ENCODE measurements at regions not wholly inside any gene's neighbourhood (a gene's known extent, or its start where the extent isn't known, plus 50 kb on each side); places are given as distances from the start of the nearest gene placed in this dataset.

- intact Hi-C loops (cut with DNase I): no loop called here
- Histone ChIP-seq H3K4me1 (replicated peaks in 1 of 2) (peaks cover 0 to 6% of the 10 kb centered on the region in 2 donors), H3K36me3 (replicated peaks in 1 of 2) (no peaks in the 10 kb centered on the region), H3K27ac (no peak overlapping the region), H3K27me3 (no peaks in the 10 kb centered on the region), H3K9me3 (replicated peaks in 1 of 3) (no peaks in the 10 kb centered on the region), H3K4me3 (no peak overlapping the region)
- TF ChIP-seq POLR2A (IDR thresholded peaks at IDR 0.05): no peak
- TF ChIP-seq CTCF (IDR thresholded peaks at IDR 0.05): no peak
- peak in 4 of 7 donors; percentile 10 to 57 (median 30) for DNase-seq
- 52 to 78% (median 68%) methylated on average over 9 of the region's 9 CpGs for WGBS, 4 donors
Measured at GRCh38 chr5:158422653-158423515, 563.9 kb upstream of the CLINT1 start.

- H3K27me3 ChIP-seq: no peaks in the 10 kb centered on the region
- no peak for DNase-seq
- WGBS, 4 donors: 93 to 99% (median 94%) methylated on average over 6 of the region's 6 CpGs
- no peaks in the 10 kb centered on the region for H3K9me3 ChIP-seq (replicated peaks in 1 of 3)
- no peak overlapping the region for H3K27ac ChIP-seq
- intact Hi-C loops (cut with DNase I): no loop called here
- H3K36me3 ChIP-seq (replicated peaks in 1 of 2): no peaks in the 10 kb centered on the region
- peaks cover 0 to 6% of the 10 kb centered on the region in 2 donors for H3K4me1 ChIP-seq (replicated peaks in 1 of 2)
- TF ChIP-seq CTCF (IDR thresholded peaks at IDR 0.05) (no peak), POLR2A (IDR thresholded peaks at IDR 0.05) (no peak)
- no peak overlapping the region for H3K4me3 ChIP-seq
Measured at GRCh38 chr5:158421319-158421718, 562.4 kb upstream of the CLINT1 start.

GRCh38 chr5:158419186-158419585, 560.2 kb upstream of the CLINT1 start:
- no peaks in the 10 kb centered on the region for H3K27me3 ChIP-seq
- H3K27ac ChIP-seq: no peak overlapping the region
- WGBS, 4 donors: 66 to 81% (median 70%) methylated on average over 2 of the region's 2 CpGs
- intact Hi-C loops (cut with DNase I): no loop called here
- no peak overlapping the region for H3K4me3 ChIP-seq
- TF ChIP-seq POLR2A (IDR thresholded peaks at IDR 0.05): no peak
- TF ChIP-seq CTCF (IDR thresholded peaks at IDR 0.05): no peak
- H3K9me3 ChIP-seq (replicated peaks in 1 of 3): no peaks in the 10 kb centered on the region
- no peaks in the 10 kb centered on the region for H3K36me3 ChIP-seq (replicated peaks in 1 of 2)
- H3K4me1 ChIP-seq (replicated peaks in 1 of 2): peaks cover 6 to 11% of the 10 kb centered on the region in 2 donors
- no peak for DNase-seq

GRCh38 chr5:158414780-158415179, 555.8 kb upstream of the CLINT1 start:
- no peak overlapping the region for H3K4me3 ChIP-seq
- H3K36me3 ChIP-seq (replicated peaks in 1 of 2): no peaks in the 10 kb centered on the region
- 21 to 32% (median 24%) methylated on average over 1 of the region's 1 CpG for WGBS, 4 donors
- intact Hi-C loops (cut with DNase I): no loop called here
- H3K9me3 ChIP-seq (replicated peaks in 1 of 3): no peaks in the 10 kb centered on the region
- H3K27me3 ChIP-seq: no peaks in the 10 kb centered on the region
- DNase-seq: no peak
- TF ChIP-seq POLR2A (IDR thresholded peaks at IDR 0.05) (no peak), CTCF (IDR thresholded peaks at IDR 0.05) (no peak)
- H3K27ac ChIP-seq: peak overlapping the region in 2 of 5 donors; percentile 35 to 53
- H3K4me1 ChIP-seq (replicated peaks in 1 of 2): peaks cover 0 to 14% of the 10 kb centered on the region in 2 donors

All from adrenal gland (tissue), 9 donors.